MM.1S (cell line): ENCODE measurements at regions not wholly inside any gene's neighbourhood (a gene's known extent, or its start where the extent isn't known, plus 50 kb on each side); places are given as distances from the start of the nearest gene placed in this dataset.

Source experiments
- CTCF ChIP-seq: fragments of 300-600 bp; sonication (generic); IDR thresholded peaks from 2 replicates; pipeline ENCODE4 v1.5.1; 2016; ENCODE audit warnings: antibody characterized with exemption, low read length, mixed read lengths
- EZH2 ChIP-seq: fragments of 300-600 bp; sonication (generic); optimal IDR thresholded peaks from 2 replicates; pipeline ENCODE3; 2017; ENCODE audit warnings: low read depth, mild to moderate bottlenecking, antibody characterized with exemption, low read length, mixed read lengths

- no peak for TF ChIP-seq EZH2
- TF ChIP-seq CTCF = no peak
Observed at GRCh38 chr1:38305666-38306065, 259.1 kb upstream of the POU3F1 start.
